ENCODE measurements at regions not wholly inside any gene's neighbourhood (a gene's known extent, or its start where the extent isn't known, plus 50 kb on each side); places are given as distances from the start of the nearest gene placed in this dataset.

DNA sequence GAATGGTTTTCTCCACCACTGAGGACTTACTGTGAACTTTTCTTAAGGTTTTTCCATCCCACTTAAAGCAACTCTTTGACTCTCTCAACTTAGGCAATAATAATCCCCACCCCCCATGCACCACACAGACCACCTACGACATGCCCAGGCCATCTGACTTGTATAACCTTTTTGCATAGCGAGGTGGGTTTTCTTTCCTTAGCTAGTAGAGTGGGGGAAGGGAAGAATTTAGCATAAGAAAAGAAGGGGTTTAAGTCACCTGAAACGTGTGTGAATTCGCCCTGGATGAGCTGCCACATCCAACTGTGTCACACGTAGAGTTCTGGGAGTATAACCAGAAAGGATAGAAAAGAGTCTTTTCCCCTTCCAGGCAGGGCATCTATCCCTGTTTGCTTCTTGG is 262.7 kb downstream of the YTHDC2 start:
- no peak for TF ChIP-seq CTCF (IDR thresholded peaks at IDR 0.05)
- intact Hi-C loops (cut with DNase I), result no loop called here
- H3K4me3 ChIP-seq, result no peak overlapping the region
- no peak for DNase-seq
- ATAC-seq, result no peak
- no peaks in the 10 kb centered on the region for H3K9me3 ChIP-seq
- H3K36me3 ChIP-seq, result no peaks in the 10 kb centered on the region
- H3K4me1 ChIP-seq, result no peaks in the 10 kb centered on the region
- H3K27ac ChIP-seq, result no peak overlapping the region
- no peaks in the 10 kb centered on the region for H3K27me3 ChIP-seq

- Histone ChIP-seq H3K36me3 (no peaks in the 10 kb centered on the region), H3K9me3 (no peaks in the 10 kb centered on the region), H3K4me1 (no peaks in the 10 kb centered on the region), H3K27ac (no peak overlapping the region), H3K4me3 (no peak overlapping the region), H3K27me3 (no peaks in the 10 kb centered on the region)
- no peak for TF ChIP-seq CTCF (IDR thresholded peaks at IDR 0.05)
- DNase-seq, result no peak
- ATAC-seq, result no peak
- intact Hi-C loops (cut with DNase I), result no loop called here
Measured at GRCh38 chr5:113776832-113777525, 263.5 kb downstream of the YTHDC2 start.

DNA sequence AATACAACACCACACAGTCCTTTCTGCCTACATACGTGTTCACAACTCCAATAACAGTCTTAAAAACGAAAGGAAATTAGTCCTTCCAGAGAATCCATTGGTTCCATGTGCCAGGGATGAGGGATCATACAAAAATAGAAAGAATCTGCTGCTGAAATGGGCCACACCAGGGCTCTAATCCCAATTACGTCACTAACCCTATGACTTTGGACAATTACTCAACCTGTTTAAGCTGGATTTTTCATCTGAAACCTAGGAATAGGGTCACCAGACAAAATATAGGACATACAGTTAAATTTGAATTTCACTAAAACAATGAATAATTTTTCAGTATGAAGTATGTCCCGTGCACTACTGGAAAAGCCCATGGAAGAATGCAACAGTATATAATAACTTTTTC is 264.7 kb downstream of the YTHDC2 start:
- no peaks in the 10 kb centered on the region for H3K4me1 ChIP-seq
- ATAC-seq, result no peak
- no peaks in the 10 kb centered on the region for H3K27me3 ChIP-seq
- intact Hi-C loops (cut with DNase I), result no loop called here
- TF ChIP-seq CTCF (IDR thresholded peaks at IDR 0.05), result no peak
- no peaks in the 10 kb centered on the region for H3K9me3 ChIP-seq
- DNase-seq, result no peak
- no peaks in the 10 kb centered on the region for H3K36me3 ChIP-seq
- no peak overlapping the region for H3K27ac ChIP-seq
- no peak overlapping the region for H3K4me3 ChIP-seq

DNA sequence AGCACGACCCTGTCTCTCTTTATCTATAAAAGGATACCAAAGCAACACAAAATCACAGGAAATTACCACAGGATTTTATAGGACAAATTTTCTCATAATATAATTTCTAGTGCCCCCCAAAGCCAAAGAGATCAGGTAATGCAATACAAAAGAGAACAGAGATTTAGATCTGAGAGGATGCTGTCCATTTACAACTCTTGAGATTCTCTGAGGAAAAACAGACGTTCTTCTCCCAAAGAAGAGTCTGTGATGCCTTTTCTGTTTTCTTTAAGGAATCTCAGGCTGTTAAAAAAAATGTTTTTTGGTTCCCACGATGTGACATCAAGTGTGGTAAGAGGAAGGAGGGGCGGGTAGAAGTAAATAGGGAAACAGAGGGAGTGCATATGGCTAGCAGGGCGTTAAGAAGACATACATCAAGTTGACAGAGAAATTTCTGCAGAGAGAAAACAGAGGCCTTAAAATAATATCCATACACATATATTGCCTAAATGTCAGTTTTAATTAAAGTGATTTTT is 274.7 kb downstream of the YTHDC2 start:
- H3K9me3 ChIP-seq, result no peaks in the 10 kb centered on the region
- H3K27me3 ChIP-seq, result no peaks in the 10 kb centered on the region
- DNase-seq (no peak), ATAC-seq (no peak)
- no peak overlapping the region for H3K4me3 ChIP-seq
- intact Hi-C loops (cut with DNase I), result no loop called here
- H3K4me1 ChIP-seq, result no peaks in the 10 kb centered on the region
- no peak for TF ChIP-seq CTCF (IDR thresholded peaks at IDR 0.05)
- H3K36me3 ChIP-seq, result no peaks in the 10 kb centered on the region
- no peak overlapping the region for H3K27ac ChIP-seq

DNA sequence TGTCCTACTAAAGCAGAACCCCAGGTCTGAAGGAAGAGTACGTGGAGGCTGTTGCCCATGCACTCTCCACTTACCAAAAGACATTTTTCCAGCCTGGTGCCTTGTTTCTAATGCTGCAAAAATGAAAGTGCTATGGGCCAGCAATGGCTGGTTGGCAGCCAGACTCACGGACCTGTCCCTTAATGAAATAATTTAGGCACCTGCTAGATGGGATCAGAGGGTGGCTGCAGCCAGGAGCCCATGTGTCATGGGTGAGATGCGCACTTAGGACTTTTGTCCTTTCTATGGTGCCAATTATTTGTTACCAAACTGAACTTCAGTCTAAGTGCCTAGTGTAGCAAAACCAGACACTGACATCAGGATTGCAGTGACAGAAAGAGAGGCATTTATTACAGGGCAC is 276.3 kb downstream of the YTHDC2 start:
- ATAC-seq (no peak), DNase-seq (no peak)
- Histone ChIP-seq H3K36me3 (no peaks in the 10 kb centered on the region), H3K27me3 (no peaks in the 10 kb centered on the region), H3K4me1 (no peaks in the 10 kb centered on the region), H3K9me3 (no peaks in the 10 kb centered on the region), H3K27ac (no peak overlapping the region), H3K4me3 (no peak overlapping the region)
- TF ChIP-seq CTCF (IDR thresholded peaks at IDR 0.05), result no peak
- intact Hi-C loops (cut with DNase I), result no loop called here

GRCh38 chr5:113792806-113793205 is 279.3 kb downstream of the YTHDC2 start:
- H3K27ac ChIP-seq, result no peak overlapping the region

More at GRCh38 chr5:113792806-113793205, 279.3 kb downstream of the YTHDC2 start:
- Histone ChIP-seq H3K4me1 (no peaks in the 10 kb centered on the region), H3K27me3 (no peaks in the 10 kb centered on the region), H3K36me3 (no peaks in the 10 kb centered on the region), H3K4me3 (no peak overlapping the region), H3K9me3 (no peaks in the 10 kb centered on the region)
- TF ChIP-seq CTCF (IDR thresholded peaks at IDR 0.05), result no peak
- intact Hi-C loops (cut with DNase I), result no loop called here
- DNase-seq, result no peak
- ATAC-seq, result no peak
